Kidney glomerular epithelial cell (primary cell): ENCODE measurements at regions not wholly inside any gene's neighbourhood (a gene's known extent, or its start where the extent isn't known, plus 50 kb on each side); places are given as distances from the start of the nearest gene placed in this dataset.
"Not testable (repeated sequence)": the region's sequence is repeated elsewhere in the genome, so short reads cannot be mapped to it uniquely, and the experiment has no call there.

Experiments
- DNase-seq: peaks from one replicate; lab custom pipeline; 2025; lab: John Stamatoyannopoulos, UW

GRCh38 chr14:86796221-86797074 lies 1196.5 kb downstream of the GALC start:
- DNase-seq: peak; percentile 21

GRCh38 chr14:86794689-86795088 lies 1198.3 kb downstream of the GALC start:
- no peak for DNase-seq

- no peak for DNase-seq
These were observed 1202.3 kb downstream of the GALC start for GRCh38 chr14:86790408-86791364.

GRCh38 chr14:86788224-86788623 lies 1204.8 kb downstream of the GALC start:
- DNase-seq: no peak

- DNase-seq: no peak
These were observed 1205.3 kb downstream of the GALC start for GRCh38 chr14:86787717-86788116.

- DNase-seq: no peak
These were observed 1210.8 kb downstream of the GALC start for GRCh38 chr14:86782092-86782580.

GRCh38 chr14:86780876-86781510 lies 1212.0 kb downstream of the GALC start:
- no peak for DNase-seq

GRCh38 chr14:86780461-86780860 lies 1212.5 kb downstream of the GALC start:
- no peak for DNase-seq

- DNase-seq: no peak
These were observed 1213.6 kb downstream of the GALC start for GRCh38 chr14:86779416-86779815.

GRCh38 chr14:86777963-86778602 lies 1214.9 kb downstream of the GALC start:
- peak; percentile 77 for DNase-seq

GRCh38 chr14:86775896-86776295 lies 1217.1 kb downstream of the GALC start:
- not testable (repeated sequence) for DNase-seq

- DNase-seq: no peak
These were observed 1218.1 kb downstream of the GALC start for GRCh38 chr14:86774916-86775315.

GRCh38 chr14:86772075-86772474 lies 1220.9 kb downstream of the GALC start:
- no peak for DNase-seq

GRCh38 chr14:86770186-86770585 lies 1222.8 kb downstream of the GALC start:
- DNase-seq: no peak

GRCh38 chr14:86766469-86766868 lies 1226.5 kb downstream of the GALC start:
- DNase-seq: no peak

GRCh38 chr14:86761611-86762010 lies 1231.4 kb downstream of the GALC start:
- no peak for DNase-seq

- no peak for DNase-seq
These were observed 1226.7 kb downstream of the FLRT2 start for GRCh38 chr14:86756521-86757190.

- not testable (repeated sequence) for DNase-seq
These were observed 1220.5 kb downstream of the FLRT2 start for GRCh38 chr14:86750488-86750887.

GRCh38 chr14:86739761-86740160 lies 1209.8 kb downstream of the FLRT2 start:
- DNase-seq: no peak

GRCh38 chr14:86731427-86731826 lies 1201.5 kb downstream of the FLRT2 start:
- DNase-seq: not testable (repeated sequence)

GRCh38 chr14:86723254-86723624 lies 1193.3 kb downstream of the FLRT2 start:
- peak; percentile 32 for DNase-seq
